AG09319 (cell line): ENCODE measurements at regions not wholly inside any gene's neighbourhood (a gene's known extent, or its start where the extent isn't known, plus 50 kb on each side); places are given as distances from the start of the nearest gene placed in this dataset.

Experiments
- DNase-seq: peaks from one replicate; pipeline ENCODE4 v3.0.0-alpha.2; 2010; ENCODE audit warnings: low read depth; ENCODE audit errors: extremely low read depth
- CTCF ChIP-seq: IDR thresholded peaks from 2 replicates; pipeline ENCODE4 v1.5.1; 2011; ENCODE audit warnings: low read depth, mild to moderate bottlenecking, inconsistent platforms, low read length, moderate library complexity

GRCh38 chr3:81375921-81376320 lies 385.5 kb downstream of the GBE1 start:
- no peak for DNase-seq
- no peak for TF ChIP-seq CTCF

DNA sequence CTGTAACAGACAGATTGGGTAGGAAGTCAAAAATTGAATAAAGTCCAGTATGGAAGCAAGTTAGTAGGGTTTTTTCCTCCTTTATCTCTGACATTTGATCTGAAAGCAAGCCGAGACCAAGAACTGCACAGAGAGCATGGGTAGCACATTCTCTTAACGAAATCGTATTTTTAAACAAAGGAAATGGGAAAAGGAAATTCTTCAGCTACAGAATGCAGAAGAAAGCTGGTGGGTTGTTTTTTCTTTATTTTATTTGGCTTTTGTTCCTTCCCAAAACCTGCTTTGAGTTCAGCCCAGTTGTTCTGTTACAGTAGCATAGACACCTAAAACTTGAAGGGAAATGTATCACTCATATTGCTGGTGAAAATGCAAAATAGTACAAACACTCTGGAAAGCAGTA lies 397.0 kb downstream of the GBE1 start:
- no peak for TF ChIP-seq CTCF
- no peak for DNase-seq

GRCh38 chr3:81363816-81364215 lies 397.6 kb downstream of the GBE1 start:
- TF ChIP-seq CTCF = no peak
- no peak for DNase-seq

- TF ChIP-seq CTCF = no peak
- no peak for DNase-seq
Observed at GRCh38 chr3:81354119-81354518, 407.3 kb downstream of the GBE1 start.

DNA sequence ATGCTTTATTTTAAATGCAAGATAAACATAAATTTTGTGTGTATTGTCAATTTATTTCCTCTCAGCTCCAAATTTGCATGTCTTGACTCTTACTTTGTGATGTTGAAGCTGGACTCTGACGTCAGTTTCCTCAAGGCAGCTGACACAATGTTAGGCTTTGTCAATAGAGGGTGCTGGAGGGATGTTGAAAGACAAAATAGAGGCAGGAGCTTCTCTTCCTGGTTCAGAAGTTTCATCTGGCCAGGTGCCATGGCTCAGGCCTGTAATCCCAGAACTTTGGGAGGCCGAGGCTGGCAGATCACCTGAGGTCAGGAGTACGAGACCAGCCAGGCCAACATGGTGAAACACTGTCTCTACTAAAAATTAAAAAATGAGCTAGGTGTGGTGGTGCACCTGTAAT lies 408.6 kb downstream of the GBE1 start:
- DNase-seq = no peak
- TF ChIP-seq CTCF = peak; percentile 8; the same call in 1 of the 2 replicates

DNA sequence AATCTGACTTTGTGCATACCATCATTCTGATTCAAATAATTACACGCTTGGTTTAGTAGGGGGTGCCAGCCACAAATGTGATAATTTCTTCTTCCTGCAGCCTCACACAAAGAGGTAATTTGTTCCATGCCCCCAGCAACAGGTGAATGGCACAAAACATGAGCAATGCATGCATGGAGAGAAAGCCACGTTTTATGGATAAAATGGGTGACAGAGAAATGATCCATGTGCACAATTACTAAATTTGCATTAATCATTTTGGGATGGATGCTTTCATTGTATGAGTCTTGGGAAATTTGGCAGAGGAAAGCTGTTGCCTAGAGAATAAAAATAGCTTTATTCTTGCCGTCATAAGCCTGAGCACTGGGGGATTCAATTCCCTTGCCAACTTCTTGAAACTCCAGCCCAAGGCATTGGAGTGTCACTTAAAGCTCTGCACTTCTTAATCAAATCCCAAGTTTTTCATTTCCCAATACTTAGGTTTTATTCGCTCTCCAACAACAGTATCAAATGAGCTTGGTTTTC lies 411.6 kb downstream of the GBE1 start:
- no peak for TF ChIP-seq CTCF
- DNase-seq = no peak

- peak; percentile 47 for TF ChIP-seq CTCF
- no peak for DNase-seq
Observed at GRCh38 chr3:81339040-81339845, 422.2 kb downstream of the GBE1 start.
